HepG2 (cell line): ENCODE measurements at regions not wholly inside any gene's neighbourhood (a gene's known extent, or its start where the extent isn't known, plus 50 kb on each side); places are given as distances from the start of the nearest gene placed in this dataset.
A peak's percentile ranks its signal among the peaks of the same experiment; 100 is the strongest.

ENCODE experiments used
- ATAC-seq: fragments of 200-7000 bp; cut with Tn5 transposase; 3 replicates; pipeline ENCODE4 v1.9.1; 2020; ENCODE audit warnings: mild to moderate bottlenecking, moderate library complexity
- BruUV-seq: library from RNA; stranded (reverse); fragments of 400-500 nt; replicated peaks from 2 replicates; lab custom pipeline; 2021; lab: Mats Ljungman, UMichigan
- CTCF ChIA-PET: fragments of 300-600 bp; formaldehyde crosslinking; extraction: SDS; loops from one replicate; lab custom pipeline; 2021; ENCODE audit warnings: low total read pairs, inconsistent platforms, low intra/inter-chr PET ratio; lab: Yijun Ruan, JAX
- POLR2A ChIA-PET: fragments of 350-600 bp; sonication (Branson Sonifier 250); formaldehyde crosslinking; loops from one replicate; lab custom pipeline; 2020; ENCODE audit warnings: antibody characterized with exemption, inconsistent platforms; lab: Yijun Ruan, JAX
- DNase-seq: peaks from one replicate; pipeline ENCODE4 v3.0.0-alpha.2; 2015; ENCODE audit warnings: low spot score
- FAIRE-seq: peaks from 3 replicates; lab custom pipeline; 2011; peaks lifted over from hg19 to GRCh38; lab: Jason Lieb, UNC
- H2AFZ ChIP-seq: one replicate; pipeline ENCODE4 v1.6.1; 2011; ENCODE audit warnings: low read length, inconsistent platforms
- H3K27ac ChIP-seq: fragments of 300-600 bp; 3 replicates; pipeline ENCODE4 v1.8.0; 2011; ENCODE audit warnings: mixed run types, mild to moderate bottlenecking, mixed read lengths, low read length, inconsistent platforms; ENCODE audit not compliant: insufficient read depth; ENCODE audit errors: extremely low read length
- H3K27me3 ChIP-seq, 2 experiments: fragments of 200-600 bp in 1 of 2; 2 replicates in 1 of 2; 3 replicates in 1 of 2; pipeline versions ENCODE4 v1.6.0 to v1.8.0; 2011; ENCODE audit warnings: low read length in 2 of 2, mild to moderate bottlenecking in 2 of 2, moderate library complexity in 2 of 2, inconsistent platforms in 1 of 2; ENCODE audit not compliant: insufficient read depth in 2 of 2, control insufficient read depth in 1 of 2
- H3K36me3 ChIP-seq, 2 experiments: fragments of 200-600 bp in 1 of 2; replicated peaks in 1 of 2; 2 replicates in 1 of 2; 3 replicates in 1 of 2; pipeline versions ENCODE4 v1.5.1 to v1.8.0; 2011; ENCODE audit warnings: low read length in 2 of 2, inconsistent platforms in 1 of 2; ENCODE audit not compliant: insufficient read depth in 2 of 2, control insufficient read depth in 1 of 2
- H3K4me1 ChIP-seq: 2 replicates; pipeline ENCODE4 v1.5.1; 2012; ENCODE audit warnings: low read length, inconsistent platforms; ENCODE audit not compliant: insufficient read depth
- H3K4me2 ChIP-seq: 2 replicates; pipeline ENCODE4 v1.6.0; 2011; ENCODE audit warnings: low read depth, low read length, inconsistent platforms
- H3K4me3 ChIP-seq, 3 experiments: fragments of 200-600 bp in 1 of 3; sonication (generic), shearing (Covaris generic) in 1 of 3; replicated peaks in 1 of 3; 2 replicates each; pipeline ENCODE4 v1.5.1; 2011 to 2016; ENCODE audit warnings: low read length in 3 of 3, inconsistent platforms in 2 of 3, low read depth in 2 of 3, mild to moderate bottlenecking in 2 of 3, control low read depth in 1 of 3, mixed read lengths in 1 of 3; ENCODE audit not compliant: insufficient read depth in 1 of 3
- H3K79me2 ChIP-seq: one replicate; pipeline ENCODE4 v1.6.1; 2011; ENCODE audit warnings: low read length, inconsistent platforms; ENCODE audit not compliant: insufficient read depth
- H3K9ac ChIP-seq: 2 replicates; pipeline ENCODE4 v1.6.0; 2011; ENCODE audit warnings: mild to moderate bottlenecking, low read depth, low read length, inconsistent platforms; ENCODE audit not compliant: insufficient read depth
- H3K9me3 ChIP-seq: 2 replicates; pipeline ENCODE4 v1.5.1; 2012; ENCODE audit warnings: mild to moderate bottlenecking, low read length
- H4K20me1 ChIP-seq: 2 replicates; pipeline ENCODE4 v1.6.0; 2011; ENCODE audit warnings: inconsistent platforms, mild to moderate bottlenecking, low read length, moderate library complexity; ENCODE audit not compliant: insufficient read depth
- EZH2 ChIP-seq: conservative IDR thresholded peaks from 2 replicates; pipeline ENCODE4 v1.6.1; 2012; ENCODE audit warnings: mild to moderate bottlenecking, low read depth, low read length, moderate library complexity
- WGBS: methylation state at CpG from one replicate; pipeline ENCODE4 v1.1.6; 2017; ENCODE audit warnings: low lambda C conversion rate; 5-methylcytosine and 5-hydroxymethylcytosine counted together
- in situ Hi-C: cut with HindIII; loops from 2 replicates; pipeline ENCODE4 v1.10.0; 2017; ENCODE audit warnings: low pct_unique_long_range_greater_than_20kb; ENCODE audit not compliant: extremely low pct_ligation_motif_present
- intact Hi-C: fragments of 100-400 bp; cut with micrococcal nuclease; formaldehyde crosslinking; loops from one replicate; pipeline ENCODE4 v1.10.0; 2022; ENCODE audit not compliant: unreplicated experiment
- TF ChIP-seq, protein P1 (sequence below): sonication (generic); formaldehyde crosslinking; IDR thresholded peaks from 2 replicates; pipeline ENCODE4 v1.4.0; 2020; ENCODE audit warnings: mild to moderate bottlenecking, missing genetic modification reagents
- TF ChIP-seq, protein P2 (sequence below): IDR thresholded peaks from 2 replicates; pipeline ENCODE4 v1.6.1; 2012; ENCODE audit warnings: low read length, improper control_type of control experiment

DNA sequence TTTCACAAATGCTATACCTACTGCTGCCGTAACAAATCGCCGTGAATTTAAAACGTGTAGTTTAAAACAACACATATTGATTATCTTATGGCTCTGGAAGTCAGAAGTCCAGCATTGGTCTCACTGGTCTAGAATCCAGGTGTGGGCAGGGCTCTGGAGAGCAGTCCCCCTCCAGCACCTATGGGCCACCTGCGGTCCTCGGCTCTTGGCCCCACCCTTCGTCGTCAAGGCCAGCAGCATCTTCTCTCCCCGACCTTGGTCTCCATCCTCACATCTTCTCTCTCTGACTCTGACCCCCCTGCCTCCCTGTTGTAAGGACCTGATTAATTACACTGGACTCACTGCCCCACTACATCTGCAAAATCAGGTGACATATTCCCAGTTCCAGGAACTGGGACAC lies 106.4 kb upstream of the COL5A1 start (continued):
- TF ChIP-seq, protein P1, sequence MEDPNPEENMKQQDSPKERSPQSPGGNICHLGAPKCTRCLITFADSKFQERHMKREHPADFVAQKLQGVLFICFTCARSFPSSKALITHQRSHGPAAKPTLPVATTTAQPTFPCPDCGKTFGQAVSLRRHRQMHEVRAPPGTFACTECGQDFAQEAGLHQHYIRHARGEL (CRISPR knock-in tag): no peak

DNA sequence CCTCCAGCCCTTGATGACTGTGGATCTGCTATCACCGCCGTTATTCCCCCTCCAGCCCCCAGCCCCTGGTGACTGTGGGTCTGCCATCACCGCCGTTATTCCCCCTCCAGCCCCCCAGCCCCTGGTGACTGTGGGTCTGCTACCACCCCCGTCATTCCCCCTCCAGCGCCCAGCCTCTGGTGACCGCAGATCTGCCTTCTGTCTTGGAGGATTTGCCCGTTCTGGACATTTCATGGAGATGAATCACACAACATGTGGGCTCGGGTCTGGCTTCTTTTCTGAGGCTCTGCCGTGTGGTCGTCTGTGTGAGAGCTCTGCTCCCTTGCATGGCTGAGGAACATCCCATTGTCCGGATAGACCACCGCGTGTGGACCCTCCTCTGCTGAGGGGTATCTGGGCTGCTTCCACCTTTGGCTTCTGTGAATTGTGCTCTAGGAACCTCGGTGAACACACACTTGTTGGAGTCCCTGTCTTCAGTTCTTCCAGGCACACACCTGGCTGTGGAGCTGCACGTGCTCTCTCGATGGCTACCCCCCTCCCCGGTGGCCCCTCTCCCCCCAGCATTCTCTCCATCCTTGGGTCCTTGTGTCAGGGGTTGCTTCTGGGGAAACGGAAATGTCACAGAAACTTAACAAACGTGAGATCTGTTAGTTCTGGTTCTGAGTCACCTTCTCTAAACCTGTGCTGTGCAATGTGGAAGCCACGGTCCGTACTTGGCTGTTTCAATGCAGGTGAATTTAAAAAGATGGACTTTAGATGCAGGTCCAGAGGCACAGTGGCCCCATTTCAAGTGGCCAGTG lies 105.3 kb upstream of the COL5A1 start:
- Histone ChIP-seq H3K4me2 (no peak overlapping the region), H3K79me2 (no peaks in the 10 kb centered on the region), H3K9ac (no peak overlapping the region), H3K4me1 (no peaks in the 10 kb centered on the region), H4K20me1 (no peaks in the 10 kb centered on the region), H3K27me3 (peaks cover 16 to 85% of the 10 kb centered on the region in 2 experiments), H3K27ac (no peak overlapping the region), H3K36me3 (no peaks in the 10 kb centered on the region)
- ATAC-seq (no peak), DNase-seq (no peak)
- CTCF ChIA-PET: no interaction called here
- POLR2A ChIA-PET: no interaction called here
- intact Hi-C loops: no loop called here
- 13% methylated on average over 18 of the region's 22 CpGs for WGBS
- TF ChIP-seq, protein P2, sequence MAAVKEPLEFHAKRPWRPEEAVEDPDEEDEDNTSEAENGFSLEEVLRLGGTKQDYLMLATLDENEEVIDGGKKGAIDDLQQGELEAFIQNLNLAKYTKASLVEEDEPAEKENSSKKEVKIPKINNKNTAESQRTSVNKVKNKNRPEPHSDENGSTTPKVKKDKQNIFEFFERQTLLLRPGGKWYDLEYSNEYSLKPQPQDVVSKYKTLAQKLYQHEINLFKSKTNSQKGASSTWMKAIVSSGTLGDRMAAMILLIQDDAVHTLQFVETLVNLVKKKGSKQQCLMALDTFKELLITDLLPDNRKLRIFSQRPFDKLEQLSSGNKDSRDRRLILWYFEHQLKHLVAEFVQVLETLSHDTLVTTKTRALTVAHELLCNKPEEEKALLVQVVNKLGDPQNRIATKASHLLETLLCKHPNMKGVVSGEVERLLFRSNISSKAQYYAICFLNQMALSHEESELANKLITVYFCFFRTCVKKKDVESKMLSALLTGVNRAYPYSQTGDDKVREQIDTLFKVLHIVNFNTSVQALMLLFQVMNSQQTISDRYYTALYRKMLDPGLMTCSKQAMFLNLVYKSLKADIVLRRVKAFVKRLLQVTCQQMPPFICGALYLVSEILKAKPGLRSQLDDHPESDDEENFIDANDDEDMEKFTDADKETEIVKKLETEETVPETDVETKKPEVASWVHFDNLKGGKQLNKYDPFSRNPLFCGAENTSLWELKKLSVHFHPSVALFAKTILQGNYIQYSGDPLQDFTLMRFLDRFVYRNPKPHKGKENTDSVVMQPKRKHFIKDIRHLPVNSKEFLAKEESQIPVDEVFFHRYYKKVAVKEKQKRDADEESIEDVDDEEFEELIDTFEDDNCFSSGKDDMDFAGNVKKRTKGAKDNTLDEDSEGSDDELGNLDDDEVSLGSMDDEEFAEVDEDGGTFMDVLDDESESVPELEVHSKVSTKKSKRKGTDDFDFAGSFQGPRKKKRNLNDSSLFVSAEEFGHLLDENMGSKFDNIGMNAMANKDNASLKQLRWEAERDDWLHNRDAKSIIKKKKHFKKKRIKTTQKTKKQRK: no peak
- TF ChIP-seq EZH2: 0 out of 2 replicates have a peak, but pooled peaks have one; percentile 26
- TF ChIP-seq, all 625 proteins: peak for 1
- Histone ChIP-seq H3K4me3 (no peak overlapping the region), H3K9me3 (no peaks in the 10 kb centered on the region), H2AFZ (no peak overlapping the region)
- FAIRE-seq: no peak
- in situ Hi-C loops: no loop called here
- BruUV-seq: no TSS peak
